Kidney epithelial cell (primary cell): ENCODE measurements at regions not wholly inside any gene's neighbourhood (a gene's known extent, or its start where the extent isn't known, plus 50 kb on each side); places are given as distances from the start of the nearest gene placed in this dataset.

Source experiments
- DNase-seq: peaks from one replicate; pipeline ENCODE4 v3.0.0-alpha.2; 2010; ENCODE audit warnings: low read depth
- H3K27me3 ChIP-seq: 2 replicates; pipeline ENCODE4 v1.6.0; 2011; ENCODE audit warnings: low read length; ENCODE audit not compliant: control insufficient read depth, insufficient read depth
- H3K36me3 ChIP-seq: 2 replicates; pipeline ENCODE4 v1.5.1; 2011; ENCODE audit warnings: low read length; ENCODE audit not compliant: control insufficient read depth, insufficient read depth
- H3K4me3 ChIP-seq: 2 replicates; pipeline ENCODE4 v1.5.1; 2011; ENCODE audit warnings: low read depth, mild to moderate bottlenecking, control low read depth, low read length
- CTCF ChIP-seq: IDR thresholded peaks from 2 replicates; pipeline ENCODE4 v1.5.1; 2011; ENCODE audit warnings: mild to moderate bottlenecking, moderate library complexity, low read length, control low read depth, inconsistent platforms; ENCODE audit not compliant: insufficient read depth, poor library complexity, severe bottlenecking

DNA sequence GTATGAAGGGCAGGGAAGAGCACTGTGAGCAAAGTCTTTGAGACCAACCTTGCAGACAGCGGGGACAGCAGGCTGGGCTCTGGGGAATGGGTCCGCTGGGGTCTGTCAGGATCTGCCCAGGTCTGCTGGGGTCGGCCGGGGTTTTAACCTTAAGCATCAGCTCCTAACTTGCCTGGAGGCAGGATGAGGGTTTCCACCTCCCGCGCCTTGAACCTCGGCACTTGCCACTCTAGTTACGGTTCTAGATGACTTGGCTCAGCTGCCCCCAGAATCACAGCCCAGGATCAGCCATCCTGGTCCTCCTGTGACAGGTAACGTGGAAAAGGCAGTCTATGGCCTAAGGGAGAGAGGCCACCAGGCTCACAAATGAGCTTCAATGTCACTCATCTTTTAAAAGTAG lies 50.4 kb upstream of the CACUL1 start:
- Histone ChIP-seq H3K4me3 (no peak overlapping the region), H3K27me3 (peaks cover 2% of the 10 kb centered on the region), H3K36me3 (no peaks in the 10 kb centered on the region)
- no peak for TF ChIP-seq CTCF
- no peak for DNase-seq

DNA sequence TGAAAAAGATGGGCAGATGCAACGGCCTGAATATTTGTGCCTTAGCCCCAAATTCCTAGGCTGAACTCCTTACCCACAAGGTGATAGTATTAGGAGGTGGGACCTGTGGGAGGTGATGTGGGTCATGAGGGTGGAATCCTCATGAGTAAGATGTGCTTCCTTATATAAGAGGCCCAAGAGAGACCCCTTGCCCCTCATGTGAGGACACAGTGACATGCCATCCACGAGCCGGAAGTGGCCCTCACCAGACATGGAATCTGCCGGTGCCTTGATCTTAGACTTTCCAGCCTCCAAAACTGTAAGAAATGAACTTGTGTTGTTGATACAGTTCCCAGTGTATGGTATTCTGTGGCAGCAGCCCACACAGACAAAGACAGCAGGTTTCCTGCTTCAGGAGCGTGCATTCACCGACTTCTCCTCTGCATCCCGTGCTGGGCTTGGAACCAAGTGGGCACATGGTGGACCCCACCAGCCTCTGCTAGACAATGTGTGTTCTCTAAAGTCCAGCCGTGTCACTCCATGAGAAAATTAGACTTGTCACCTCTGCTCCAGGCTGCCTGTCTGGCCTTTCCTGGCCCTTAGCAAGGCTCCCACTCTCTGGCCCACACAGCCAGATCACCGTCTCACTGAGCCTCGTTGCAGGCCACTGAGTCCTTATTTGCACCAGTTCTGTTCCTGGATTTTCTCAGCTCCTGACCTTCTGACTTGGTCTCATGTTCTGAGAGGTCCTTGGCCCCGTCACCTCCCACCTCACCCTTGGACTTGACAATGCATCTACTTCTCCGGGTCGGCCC lies 52.9 kb upstream of the CACUL1 start:
- DNase-seq: no peak
- no peak overlapping the region for H3K4me3 ChIP-seq
- no peak for TF ChIP-seq CTCF
- no peaks in the 10 kb centered on the region for H3K36me3 ChIP-seq
- peaks cover 2% of the 10 kb centered on the region for H3K27me3 ChIP-seq

GRCh38 chr10:118808601-118809356 lies 54.0 kb upstream of the CACUL1 start:
- Histone ChIP-seq H3K27me3 (peaks cover 2% of the 10 kb centered on the region), H3K36me3 (no peaks in the 10 kb centered on the region), H3K4me3 (no peak overlapping the region)
- no peak for DNase-seq
- TF ChIP-seq CTCF: no peak

GRCh38 chr10:118809357-118810220 lies 54.8 kb upstream of the CACUL1 start:
- TF ChIP-seq CTCF: no peak
- Histone ChIP-seq H3K27me3 (peaks cover 2% of the 10 kb centered on the region), H3K4me3 (no peak overlapping the region), H3K36me3 (no peaks in the 10 kb centered on the region)
- DNase-seq: no peak

GRCh38 chr10:118810796-118811505 lies 56.2 kb upstream of the CACUL1 start:
- peaks cover 4% of the 10 kb centered on the region for H3K27me3 ChIP-seq
- no peak for TF ChIP-seq CTCF

More at GRCh38 chr10:118810796-118811505, 56.2 kb upstream of the CACUL1 start:
- H3K36me3 ChIP-seq: no peaks in the 10 kb centered on the region
- H3K4me3 ChIP-seq: no peak overlapping the region
- no peak for DNase-seq
